ENCODE measurements at regions not wholly inside any gene's neighbourhood (a gene's known extent, or its start where the extent isn't known, plus 50 kb on each side); places are given as distances from the start of the nearest gene placed in this dataset.
A peak's percentile ranks its signal among the peaks of the same experiment; 100 is the strongest.

DNA sequence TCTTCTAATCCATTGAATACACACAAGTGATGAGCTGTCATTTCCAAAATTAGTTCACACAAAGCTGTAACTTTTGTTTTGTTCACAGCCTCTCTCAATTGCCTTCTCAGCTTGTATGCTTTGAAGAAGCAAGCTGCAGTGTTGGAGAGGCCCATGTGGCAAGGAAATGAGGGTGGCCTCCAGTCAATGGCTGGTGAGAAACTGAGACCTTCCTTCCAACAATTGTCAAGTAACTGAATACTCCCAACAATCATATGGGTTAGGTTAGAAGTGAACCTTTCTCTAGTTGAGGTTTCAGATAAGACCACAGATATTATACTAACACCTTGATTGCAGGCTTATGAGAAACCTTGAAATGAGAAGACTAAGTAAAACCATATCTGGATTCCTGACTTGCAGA is 82.4 kb upstream of the SOX9 start:
- no peak overlapping the region for H3K4me3 ChIP-seq (ENCODE audit: low read length)
- no peaks in the 10 kb centered on the region for H3K27me3 ChIP-seq (ENCODE audit: control insufficient read depth, insufficient read depth, low read length)
- H3K4me1 ChIP-seq (ENCODE audit: control insufficient read depth, insufficient read depth, low read length) = no peaks in the 10 kb centered on the region
- no peaks in the 10 kb centered on the region for H3K36me3 ChIP-seq (ENCODE audit: control insufficient read depth, insufficient read depth, low read length)
- H3K9ac ChIP-seq (ENCODE audit: low read length) = no peak overlapping the region
- no peak overlapping the region for H3K27ac ChIP-seq (ENCODE audit: low read depth, low read length)

DNA sequence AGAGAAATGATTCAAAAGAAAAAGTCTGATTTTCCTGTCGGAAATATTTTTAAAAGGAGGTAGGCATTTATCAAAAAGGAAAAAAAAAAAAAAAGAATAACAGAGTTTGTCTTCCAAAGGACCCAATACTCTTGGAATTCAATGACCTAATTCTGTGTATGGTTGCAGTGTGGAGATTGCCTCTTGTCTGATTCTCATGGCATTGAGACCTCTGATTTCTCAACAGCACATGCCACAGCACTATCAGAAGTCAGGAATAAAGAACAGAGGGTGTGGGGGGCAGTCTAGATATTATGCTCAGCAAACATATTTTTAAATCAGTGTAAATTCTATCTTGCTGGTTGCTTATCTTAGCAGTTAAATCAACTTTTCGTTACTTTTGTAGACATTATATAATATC is 81.3 kb upstream of the SOX9 start:
- Histone ChIP-seq H3K4me1 (ENCODE audit: control insufficient read depth, insufficient read depth, low read length) (no peaks in the 10 kb centered on the region), H3K27me3 (ENCODE audit: control insufficient read depth, insufficient read depth, low read length) (no peaks in the 10 kb centered on the region), H3K36me3 (ENCODE audit: control insufficient read depth, insufficient read depth, low read length) (no peaks in the 10 kb centered on the region), H3K4me3 (ENCODE audit: low read length) (no peak overlapping the region), H3K27ac (ENCODE audit: low read depth, low read length) (no peak overlapping the region), H3K9ac (ENCODE audit: low read length) (no peak overlapping the region)

DNA sequence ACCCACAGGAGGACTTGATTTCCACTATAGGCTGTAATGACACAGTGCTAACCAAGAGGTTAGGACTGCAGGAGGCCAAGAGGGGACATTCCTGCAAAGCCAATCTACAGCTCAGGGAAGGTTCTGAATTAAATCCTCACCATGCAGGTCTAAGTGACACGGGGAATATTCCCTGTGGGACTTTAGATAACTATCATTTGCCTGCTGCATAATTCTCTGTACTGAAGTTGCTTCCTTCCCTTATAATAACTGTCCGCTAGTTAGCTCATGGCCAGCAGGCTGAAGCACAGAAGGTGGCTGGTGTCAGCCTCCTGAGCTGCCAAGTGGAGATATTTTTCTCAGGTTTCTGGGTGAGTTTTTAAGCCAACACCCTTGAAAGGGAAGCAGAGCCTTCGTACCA is 74.6 kb upstream of the SOX9 start:
- no peak overlapping the region for H3K27ac ChIP-seq (ENCODE audit: low read depth, low read length)
- no peaks in the 10 kb centered on the region for H3K36me3 ChIP-seq (ENCODE audit: control insufficient read depth, insufficient read depth, low read length)
- H3K4me1 ChIP-seq (ENCODE audit: control insufficient read depth, insufficient read depth, low read length) = no peaks in the 10 kb centered on the region
- no peak overlapping the region for H3K4me3 ChIP-seq (ENCODE audit: low read length)
- H3K27me3 ChIP-seq (ENCODE audit: control insufficient read depth, insufficient read depth, low read length) = no peaks in the 10 kb centered on the region
- H3K9ac ChIP-seq (ENCODE audit: low read length) = no peak overlapping the region

DNA sequence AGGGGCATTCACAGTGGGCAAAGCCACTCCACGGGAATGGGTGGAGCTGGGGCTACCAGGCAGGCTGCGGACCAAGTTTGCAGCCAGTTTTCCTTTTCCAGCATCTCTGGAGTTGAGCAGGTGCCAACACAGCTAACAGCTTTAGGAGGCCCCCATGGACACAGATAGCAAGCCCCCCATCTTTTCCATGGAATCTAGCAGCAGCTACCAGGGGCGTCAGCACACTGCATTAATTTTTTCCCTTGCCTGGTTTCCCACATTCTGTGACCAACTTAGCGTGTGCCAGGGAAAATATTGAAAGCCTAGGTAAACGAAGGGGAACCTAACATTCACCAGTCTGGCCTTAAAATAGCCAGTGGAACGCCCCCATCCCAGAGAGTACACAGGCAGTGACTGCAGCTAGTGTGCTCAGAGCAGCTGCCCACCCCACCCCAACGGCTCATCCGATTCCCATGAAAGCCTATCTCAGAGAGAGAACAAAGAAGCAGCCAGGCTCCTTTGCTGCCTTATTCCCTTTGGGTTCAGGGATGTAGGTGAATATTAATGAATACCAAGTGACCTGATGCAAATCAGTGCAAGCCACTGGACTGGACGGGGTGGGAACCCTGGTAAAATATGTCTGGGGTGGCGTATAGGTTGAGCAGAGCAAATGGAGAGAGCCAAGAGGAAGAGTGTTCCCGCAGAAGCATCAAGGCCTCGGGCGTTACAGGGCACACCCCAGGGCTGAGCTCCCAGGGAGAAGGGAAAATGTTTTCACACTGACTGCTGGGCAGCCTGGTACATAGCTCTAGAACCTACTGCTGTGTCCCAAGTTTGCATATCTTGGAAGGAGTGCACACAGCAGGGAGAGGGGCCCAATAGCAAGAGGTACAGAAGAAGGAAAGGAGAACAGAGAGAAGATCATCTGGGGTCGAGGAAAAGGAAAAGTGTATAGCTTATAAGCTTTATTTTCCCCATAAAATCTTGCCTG is 73.9 kb upstream of the SOX9 start:
- Histone ChIP-seq H3K4me3 (ENCODE audit: low read length) (no peak overlapping the region), H3K36me3 (ENCODE audit: control insufficient read depth, insufficient read depth, low read length) (no peaks in the 10 kb centered on the region), H3K4me1 (ENCODE audit: control insufficient read depth, insufficient read depth, low read length) (no peaks in the 10 kb centered on the region), H3K27ac (ENCODE audit: low read depth, low read length) (no peak overlapping the region), H3K27me3 (ENCODE audit: control insufficient read depth, insufficient read depth, low read length) (no peaks in the 10 kb centered on the region), H3K9ac (ENCODE audit: low read length) (no peak overlapping the region)

- Histone ChIP-seq H3K27me3 (ENCODE audit: control insufficient read depth, insufficient read depth, low read length) (no peaks in the 10 kb centered on the region), H3K27ac (ENCODE audit: low read depth, low read length) (no peak overlapping the region), H3K36me3 (ENCODE audit: control insufficient read depth, insufficient read depth, low read length) (no peaks in the 10 kb centered on the region), H3K4me1 (ENCODE audit: control insufficient read depth, insufficient read depth, low read length) (no peaks in the 10 kb centered on the region), H3K9ac (ENCODE audit: low read length) (no peak overlapping the region), H3K4me3 (ENCODE audit: low read length) (no peak overlapping the region)
Measured at GRCh38 chr17:72049914-72050313, 70.9 kb upstream of the SOX9 start.

GRCh38 chr17:72053036-72053435 is 67.8 kb upstream of the SOX9 start:
- H3K27me3 ChIP-seq (ENCODE audit: control insufficient read depth, insufficient read depth, low read length) = no peaks in the 10 kb centered on the region
- no peak overlapping the region for H3K27ac ChIP-seq (ENCODE audit: low read depth, low read length)
- H3K4me3 ChIP-seq (ENCODE audit: low read length) = peak overlapping the region; percentile 13
- no peaks in the 10 kb centered on the region for H3K36me3 ChIP-seq (ENCODE audit: control insufficient read depth, insufficient read depth, low read length)
- H3K4me1 ChIP-seq (ENCODE audit: control insufficient read depth, insufficient read depth, low read length) = no peaks in the 10 kb centered on the region
- no peak overlapping the region for H3K9ac ChIP-seq (ENCODE audit: low read length)

GRCh38 chr17:72053449-72053848 is 67.4 kb upstream of the SOX9 start:
- no peak overlapping the region for H3K9ac ChIP-seq (ENCODE audit: low read length)
- no peaks in the 10 kb centered on the region for H3K36me3 ChIP-seq (ENCODE audit: control insufficient read depth, insufficient read depth, low read length)
- no peak overlapping the region for H3K4me3 ChIP-seq (ENCODE audit: low read length)
- H3K27me3 ChIP-seq (ENCODE audit: control insufficient read depth, insufficient read depth, low read length) = no peaks in the 10 kb centered on the region
- no peaks in the 10 kb centered on the region for H3K4me1 ChIP-seq (ENCODE audit: control insufficient read depth, insufficient read depth, low read length)
- no peak overlapping the region for H3K27ac ChIP-seq (ENCODE audit: low read depth, low read length)

DNA sequence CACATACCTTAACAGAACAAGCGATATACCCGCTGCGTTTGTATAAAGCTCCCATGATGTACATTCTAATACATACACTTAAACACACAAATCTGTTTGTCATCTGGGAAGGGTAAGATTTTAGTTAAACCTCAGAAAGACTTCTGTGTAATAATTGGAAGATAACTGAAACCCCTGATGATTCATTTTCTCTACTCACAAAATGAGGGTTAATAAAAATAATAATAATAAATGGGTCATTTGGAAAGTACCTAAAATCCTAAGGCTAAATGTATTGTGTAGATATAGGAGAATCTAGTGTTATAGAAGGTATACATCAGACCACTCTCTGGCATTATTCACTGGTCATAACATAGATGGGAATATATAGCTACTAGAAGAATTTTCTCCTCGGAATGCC is 64.7 kb upstream of the SOX9 start:
- no peaks in the 10 kb centered on the region for H3K36me3 ChIP-seq (ENCODE audit: control insufficient read depth, insufficient read depth, low read length)
- no peaks in the 10 kb centered on the region for H3K27me3 ChIP-seq (ENCODE audit: control insufficient read depth, insufficient read depth, low read length)
- no peak overlapping the region for H3K27ac ChIP-seq (ENCODE audit: low read depth, low read length)
- no peaks in the 10 kb centered on the region for H3K4me1 ChIP-seq (ENCODE audit: control insufficient read depth, insufficient read depth, low read length)
- no peak overlapping the region for H3K4me3 ChIP-seq (ENCODE audit: low read length)
- H3K9ac ChIP-seq (ENCODE audit: low read length) = no peak overlapping the region

DNA sequence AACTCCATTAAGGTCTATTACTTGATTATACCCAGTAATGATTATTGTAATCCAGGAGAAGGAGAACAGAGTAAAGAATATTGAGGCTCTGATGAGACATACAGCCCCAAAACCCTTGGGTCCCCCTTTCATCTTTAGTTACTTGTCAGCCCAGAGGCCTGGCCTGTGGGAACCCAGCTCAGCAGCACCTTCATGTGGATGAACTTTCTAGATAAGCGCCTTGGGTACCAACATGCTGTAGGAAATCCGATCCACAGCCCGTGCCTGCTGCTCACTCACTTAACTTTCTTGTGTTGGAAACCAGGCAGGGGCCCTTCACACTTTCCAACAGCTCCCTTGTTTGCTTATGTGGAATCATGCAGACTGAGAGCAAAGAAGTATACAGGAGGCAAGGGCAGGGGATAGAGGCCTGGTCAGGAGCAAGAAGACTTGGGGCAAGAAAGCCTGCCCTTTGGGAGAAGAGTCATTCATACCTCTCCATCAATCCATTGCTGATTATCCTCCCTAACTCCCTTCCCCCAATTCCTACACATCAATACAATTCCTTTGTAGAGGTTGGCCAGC is 64.0 kb upstream of the SOX9 start:
- H3K27me3 ChIP-seq (ENCODE audit: control insufficient read depth, insufficient read depth, low read length) = no peaks in the 10 kb centered on the region
- no peak overlapping the region for H3K27ac ChIP-seq (ENCODE audit: low read depth, low read length)
- no peaks in the 10 kb centered on the region for H3K36me3 ChIP-seq (ENCODE audit: control insufficient read depth, insufficient read depth, low read length)
- H3K4me1 ChIP-seq (ENCODE audit: control insufficient read depth, insufficient read depth, low read length) = no peaks in the 10 kb centered on the region
- H3K4me3 ChIP-seq (ENCODE audit: low read length) = no peak overlapping the region
- H3K9ac ChIP-seq (ENCODE audit: low read length) = no peak overlapping the region

DNA sequence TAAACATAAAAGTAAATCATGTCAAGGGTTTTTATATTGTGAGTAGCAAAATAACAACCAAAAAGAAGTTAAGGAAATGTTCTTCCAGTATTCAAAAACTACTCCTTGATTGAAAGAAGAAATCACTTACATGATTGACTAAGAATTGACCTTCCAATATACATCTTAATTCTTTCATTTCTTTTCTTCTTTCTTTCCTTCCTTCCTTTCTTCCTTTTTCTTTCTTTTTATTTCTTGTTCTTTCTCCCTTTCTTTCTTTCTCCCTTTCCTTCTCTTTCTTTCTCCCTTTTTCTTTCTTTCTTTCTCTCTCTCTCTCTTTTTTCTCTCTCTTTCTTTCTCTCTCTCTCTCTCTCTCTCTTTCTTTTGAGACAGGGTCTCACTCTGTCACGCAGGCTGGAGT is 60.7 kb upstream of the SOX9 start:
- no peaks in the 10 kb centered on the region for H3K27me3 ChIP-seq (ENCODE audit: control insufficient read depth, insufficient read depth, low read length)
- H3K36me3 ChIP-seq (ENCODE audit: control insufficient read depth, insufficient read depth, low read length) = no peaks in the 10 kb centered on the region
- no peaks in the 10 kb centered on the region for H3K4me1 ChIP-seq (ENCODE audit: control insufficient read depth, insufficient read depth, low read length)
- H3K27ac ChIP-seq (ENCODE audit: low read depth, low read length) = no peak overlapping the region
- no peak overlapping the region for H3K4me3 ChIP-seq (ENCODE audit: low read length)
- H3K9ac ChIP-seq (ENCODE audit: low read length) = no peak overlapping the region

DNA sequence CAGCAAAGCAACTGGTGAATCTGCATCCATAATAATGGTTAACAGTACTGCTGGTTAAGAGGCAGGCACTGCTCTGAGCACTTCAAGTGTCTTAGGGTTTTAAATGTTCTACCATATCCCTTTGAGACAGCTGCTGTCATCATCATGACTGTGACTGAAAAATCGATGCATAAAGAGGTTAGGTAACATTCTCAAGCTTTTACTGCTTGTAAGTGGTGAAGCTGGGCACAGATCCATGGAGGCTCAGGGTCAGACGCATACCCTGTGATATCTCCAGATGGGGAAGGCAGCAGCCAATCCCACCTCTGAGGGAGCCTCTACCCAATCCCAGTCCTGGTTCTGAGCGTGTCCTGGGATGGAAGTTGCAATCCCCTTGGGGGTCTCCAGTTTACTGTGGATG is 57.6 kb upstream of the SOX9 start:
- no peaks in the 10 kb centered on the region for H3K4me1 ChIP-seq (ENCODE audit: control insufficient read depth, insufficient read depth, low read length)
- no peak overlapping the region for H3K4me3 ChIP-seq (ENCODE audit: low read length)
- no peak overlapping the region for H3K9ac ChIP-seq (ENCODE audit: low read length)
- H3K27ac ChIP-seq (ENCODE audit: low read depth, low read length) = no peak overlapping the region
- H3K36me3 ChIP-seq (ENCODE audit: control insufficient read depth, insufficient read depth, low read length) = no peaks in the 10 kb centered on the region
- no peaks in the 10 kb centered on the region for H3K27me3 ChIP-seq (ENCODE audit: control insufficient read depth, insufficient read depth, low read length)

- H3K4me3 ChIP-seq (ENCODE audit: low read length) = no peak overlapping the region
- H3K9ac ChIP-seq (ENCODE audit: low read length) = no peak overlapping the region
- H3K4me1 ChIP-seq (ENCODE audit: control insufficient read depth, insufficient read depth, low read length) = no peaks in the 10 kb centered on the region
- no peaks in the 10 kb centered on the region for H3K27me3 ChIP-seq (ENCODE audit: control insufficient read depth, insufficient read depth, low read length)
- H3K27ac ChIP-seq (ENCODE audit: low read depth, low read length) = no peak overlapping the region
- no peaks in the 10 kb centered on the region for H3K36me3 ChIP-seq (ENCODE audit: control insufficient read depth, insufficient read depth, low read length)
Measured at GRCh38 chr17:72063756-72064450, 56.9 kb upstream of the SOX9 start.
